ENCODE measurements at regions not wholly inside any gene's neighbourhood (a gene's known extent, or its start where the extent isn't known, plus 50 kb on each side); places are given as distances from the start of the nearest gene placed in this dataset.
"Not testable (repeated sequence)": the region's sequence is repeated elsewhere in the genome, so short reads cannot be mapped to it uniquely, and the experiment has no call there.

DNA sequence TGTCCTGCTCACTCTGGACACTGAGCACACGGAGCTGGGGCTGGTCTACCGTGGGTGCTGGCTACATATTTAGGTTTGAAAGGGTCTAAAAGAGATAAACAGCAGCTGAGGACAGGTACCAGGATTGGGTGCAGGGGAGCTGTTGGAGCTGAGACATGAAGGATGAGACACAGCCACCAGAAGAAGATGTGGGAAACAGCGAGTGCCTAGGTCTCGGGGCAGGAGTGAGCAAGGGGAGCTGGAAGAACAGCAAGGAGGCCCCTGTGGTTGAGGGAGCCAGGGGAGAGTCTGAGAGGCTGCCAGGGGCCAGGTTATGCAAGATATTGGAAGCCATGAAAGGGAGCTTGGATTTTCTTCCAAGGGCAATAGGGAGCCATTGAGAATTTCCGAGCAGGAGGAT, 434.0 kb upstream of the SULF2 start:
- TF ChIP-seq, protein P1, sequence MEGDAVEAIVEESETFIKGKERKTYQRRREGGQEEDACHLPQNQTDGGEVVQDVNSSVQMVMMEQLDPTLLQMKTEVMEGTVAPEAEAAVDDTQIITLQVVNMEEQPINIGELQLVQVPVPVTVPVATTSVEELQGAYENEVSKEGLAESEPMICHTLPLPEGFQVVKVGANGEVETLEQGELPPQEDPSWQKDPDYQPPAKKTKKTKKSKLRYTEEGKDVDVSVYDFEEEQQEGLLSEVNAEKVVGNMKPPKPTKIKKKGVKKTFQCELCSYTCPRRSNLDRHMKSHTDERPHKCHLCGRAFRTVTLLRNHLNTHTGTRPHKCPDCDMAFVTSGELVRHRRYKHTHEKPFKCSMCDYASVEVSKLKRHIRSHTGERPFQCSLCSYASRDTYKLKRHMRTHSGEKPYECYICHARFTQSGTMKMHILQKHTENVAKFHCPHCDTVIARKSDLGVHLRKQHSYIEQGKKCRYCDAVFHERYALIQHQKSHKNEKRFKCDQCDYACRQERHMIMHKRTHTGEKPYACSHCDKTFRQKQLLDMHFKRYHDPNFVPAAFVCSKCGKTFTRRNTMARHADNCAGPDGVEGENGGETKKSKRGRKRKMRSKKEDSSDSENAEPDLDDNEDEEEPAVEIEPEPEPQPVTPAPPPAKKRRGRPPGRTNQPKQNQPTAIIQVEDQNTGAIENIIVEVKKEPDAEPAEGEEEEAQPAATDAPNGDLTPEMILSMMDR (IDR thresholded peaks at IDR 0.05; ENCODE audit: low read depth, low read length) = no peak
- Histone ChIP-seq H3K36me3 (no peaks in the 10 kb centered on the region), H3K27ac (no peak overlapping the region), H3K4me3 (ENCODE audit: low read depth, low read length) (no peak overlapping the region), H3K27me3 (ENCODE audit: insufficient read depth, low read depth, severe bottlenecking) (no peaks in the 10 kb centered on the region), H3K9me3 (ENCODE audit: severe bottlenecking) (peaks cover 2% of the 10 kb centered on the region)
- no peak for DNase-seq

DNA sequence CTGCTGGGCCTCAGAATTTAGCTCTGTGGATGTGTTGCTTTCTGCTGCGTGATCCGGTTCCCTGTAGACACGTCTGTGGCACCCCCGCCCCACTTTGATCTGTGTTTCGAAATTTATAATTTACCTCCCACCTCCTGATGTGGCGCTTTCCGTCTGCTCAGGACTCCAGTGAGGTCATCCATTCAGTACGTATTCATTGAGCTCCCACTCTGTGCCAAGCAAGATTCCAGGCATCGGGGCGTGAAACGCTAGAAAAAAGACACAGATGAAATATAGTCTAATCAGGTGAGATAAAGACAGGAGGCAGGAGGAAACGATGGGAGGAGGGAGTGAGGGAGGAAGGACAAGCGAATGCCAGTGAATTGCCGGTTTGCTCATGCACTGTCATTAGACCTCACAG, 431.9 kb upstream of the SULF2 start:
- no peak overlapping the region for H3K4me3 ChIP-seq (ENCODE audit: low read depth, low read length)
- no peak overlapping the region for H3K27ac ChIP-seq
- H3K36me3 ChIP-seq = no peaks in the 10 kb centered on the region
- no peaks in the 10 kb centered on the region for H3K27me3 ChIP-seq (ENCODE audit: insufficient read depth, low read depth, severe bottlenecking)
- DNase-seq = no peak
- TF ChIP-seq, protein P1 (IDR thresholded peaks at IDR 0.05; ENCODE audit: low read depth, low read length) = no peak
- no peaks in the 10 kb centered on the region for H3K9me3 ChIP-seq (ENCODE audit: severe bottlenecking)

DNA sequence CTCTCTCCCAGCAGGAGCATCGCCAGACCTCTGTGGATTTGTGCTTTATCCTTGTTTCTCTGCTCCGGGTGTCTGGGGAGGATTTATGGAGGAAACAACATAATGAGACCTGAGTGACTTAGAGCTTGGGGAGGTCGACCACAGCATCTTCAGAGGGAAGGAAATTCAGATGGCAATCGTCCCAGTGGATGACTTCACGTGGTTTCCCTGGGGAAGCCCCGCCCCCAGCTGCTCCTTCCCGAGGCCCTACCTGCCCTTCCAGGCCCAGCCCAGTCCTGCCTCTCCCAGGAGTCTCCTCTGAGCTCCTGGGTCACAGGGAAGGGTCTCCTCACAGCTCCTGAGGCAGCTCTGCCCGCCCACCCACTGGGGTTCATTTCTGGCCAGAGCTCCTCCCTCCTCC, 430.3 kb upstream of the SULF2 start:
- Histone ChIP-seq H3K36me3 (no peaks in the 10 kb centered on the region), H3K27ac (no peak overlapping the region), H3K27me3 (ENCODE audit: insufficient read depth, low read depth, severe bottlenecking) (no peaks in the 10 kb centered on the region), H3K4me3 (ENCODE audit: low read depth, low read length) (no peak overlapping the region), H3K9me3 (ENCODE audit: severe bottlenecking) (no peaks in the 10 kb centered on the region)
- DNase-seq = no peak
- TF ChIP-seq, protein P1 (IDR thresholded peaks at IDR 0.05; ENCODE audit: low read depth, low read length) = no peak

- Histone ChIP-seq H3K4me3 (ENCODE audit: low read depth, low read length) (no peak overlapping the region), H3K9me3 (ENCODE audit: severe bottlenecking) (no peaks in the 10 kb centered on the region), H3K27me3 (ENCODE audit: insufficient read depth, low read depth, severe bottlenecking) (no peaks in the 10 kb centered on the region), H3K27ac (no peak overlapping the region), H3K36me3 (no peaks in the 10 kb centered on the region)
- TF ChIP-seq, protein P1 (IDR thresholded peaks at IDR 0.05; ENCODE audit: low read depth, low read length) = no peak
- DNase-seq = no peak
Measured at GRCh38 chr20:48214601-48215000, 429.3 kb upstream of the SULF2 start.

DNA sequence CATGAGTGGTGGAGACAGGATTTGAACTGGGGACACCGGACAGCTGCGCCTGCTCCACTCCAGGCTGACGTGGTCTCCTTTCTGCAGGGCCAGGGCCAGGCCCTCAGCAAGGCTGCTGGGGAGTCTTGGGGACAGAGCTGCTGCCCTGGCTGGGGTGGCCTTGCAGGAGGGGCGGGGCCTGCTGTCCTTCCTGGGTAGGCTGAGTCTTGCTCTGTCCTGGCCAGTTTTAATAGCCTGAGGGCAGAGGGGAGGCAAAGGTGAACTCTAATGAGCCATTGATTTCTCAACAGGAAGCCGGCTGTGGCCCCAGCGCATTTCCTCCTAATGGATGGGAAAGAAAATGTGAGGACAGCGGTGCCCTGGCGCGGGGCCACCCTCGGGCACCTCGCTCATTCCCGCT, 428.4 kb upstream of the SULF2 start:
- not testable (repeated sequence) for H3K36me3 ChIP-seq; H3K4me3 ChIP-seq (ENCODE audit: low read depth, low read length); DNase-seq; H3K9me3 ChIP-seq (ENCODE audit: severe bottlenecking); H3K27ac ChIP-seq; H3K27me3 ChIP-seq (ENCODE audit: insufficient read depth, low read depth, severe bottlenecking)

DNA sequence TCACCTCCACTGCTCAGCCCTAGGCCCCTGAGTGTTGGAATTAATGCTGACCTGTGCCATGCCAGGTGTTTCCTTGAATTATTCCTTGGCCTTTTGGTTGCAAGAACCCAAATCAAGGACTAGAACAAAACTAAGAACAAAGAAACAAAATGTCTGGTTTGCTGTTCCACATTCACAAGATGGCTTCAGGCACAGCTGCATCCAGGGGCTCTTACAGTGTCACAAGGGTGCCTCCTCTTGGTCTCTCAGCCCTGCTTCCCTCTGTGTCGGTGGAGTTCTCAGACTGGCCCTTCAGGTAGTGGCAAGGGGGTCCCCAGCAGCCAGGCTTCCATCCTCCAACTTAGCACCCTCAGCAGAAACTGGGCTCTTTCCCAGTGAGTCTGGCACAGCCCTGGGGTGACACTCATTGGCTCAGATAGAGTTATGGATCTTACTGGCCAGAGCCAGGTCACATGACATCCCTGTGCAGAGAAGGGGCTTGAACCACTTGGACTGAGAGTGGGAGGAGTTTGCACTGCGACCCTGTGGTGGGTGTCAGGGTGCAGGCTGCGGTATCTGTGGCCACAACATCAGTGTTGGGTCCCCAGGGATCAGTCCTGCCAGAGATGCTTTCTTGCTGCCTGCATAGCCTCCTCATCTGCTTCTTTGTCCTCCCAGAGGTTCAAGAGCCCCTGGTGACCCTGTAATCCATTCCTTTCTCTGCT, 427.7 kb upstream of the SULF2 start:
- Histone ChIP-seq H3K36me3 (no peaks in the 10 kb centered on the region), H3K9me3 (ENCODE audit: severe bottlenecking) (no peaks in the 10 kb centered on the region), H3K27me3 (ENCODE audit: insufficient read depth, low read depth, severe bottlenecking) (no peaks in the 10 kb centered on the region), H3K4me3 (ENCODE audit: low read depth, low read length) (no peak overlapping the region), H3K27ac (no peak overlapping the region)
- TF ChIP-seq, protein P1 (IDR thresholded peaks at IDR 0.05; ENCODE audit: low read depth, low read length) = no peak
- DNase-seq = no peak

All from WERI-Rb-1 (cell line).